WTC11 (cell line): ENCODE measurements at regions not wholly inside any gene's neighbourhood (a gene's known extent, or its start where the extent isn't known, plus 50 kb on each side); places are given as distances from the start of the nearest gene placed in this dataset.

Experiments used
- ATF1 ChIP-seq: sonication (generic); formaldehyde crosslinking; IDR thresholded peaks from 2 replicates; pipeline ENCODE4 v1.8.1; 2023; ENCODE audit warnings: mild to moderate bottlenecking, moderate library complexity, missing genetic modification reagents
- CTCF ChIP-seq: fragments of 200-600 bp; IDR thresholded peaks from 2 replicates; pipeline ENCODE4 v1.8.0; 2022; ENCODE audit warnings: antibody characterized with exemption
- E2F4 ChIP-seq: sonication (generic); formaldehyde crosslinking; IDR thresholded peaks from 2 replicates; pipeline ENCODE4 v1.8.1; 2022; ENCODE audit warnings: low read depth, mild to moderate bottlenecking, moderate library complexity, missing genetic modification reagents, borderline replicate concordance
- ELF4 ChIP-seq: sonication (generic); formaldehyde crosslinking; IDR thresholded peaks from 2 replicates; pipeline ENCODE4 v1.8.1; 2022; ENCODE audit warnings: low read depth, mild to moderate bottlenecking, moderate library complexity, missing genetic modification reagents
- ERG ChIP-seq: fragments of 250-450 bp; sonication (Bioruptor Pico); IDR thresholded peaks from 2 replicates; pipeline ENCODE4 v1.8.0; 2021; ENCODE audit warnings: mild to moderate bottlenecking
- FOXP4 ChIP-seq: sonication (generic); formaldehyde crosslinking; IDR thresholded peaks from 2 replicates; pipeline ENCODE4 v1.8.0; 2022; ENCODE audit warnings: mild to moderate bottlenecking, missing genetic modification reagents
- NR2C2 ChIP-seq: sonication (generic); formaldehyde crosslinking; IDR thresholded peaks from 2 replicates; pipeline ENCODE4 v1.8.0; 2022; ENCODE audit warnings: mild to moderate bottlenecking, missing genetic modification reagents
- OVOL2 ChIP-seq: fragments of 250-450 bp; sonication (Bioruptor Pico); IDR thresholded peaks from 2 replicates; pipeline ENCODE4 v1.9.0; 2021; ENCODE audit warnings: mild to moderate bottlenecking, borderline replicate concordance
- SP1 ChIP-seq: sonication (generic); formaldehyde crosslinking; conservative IDR thresholded peaks from 2 replicates; pipeline ENCODE4 v1.8.1; 2022; ENCODE audit warnings: missing genetic modification reagents
- TEAD4 ChIP-seq: sonication (generic); formaldehyde crosslinking; IDR thresholded peaks from 2 replicates; pipeline ENCODE4 v1.8.0; 2022; ENCODE audit warnings: mild to moderate bottlenecking, missing genetic modification reagents

- TF ChIP-seq NR2C2 (CRISPR knock-in tag) = no peak
- no peak for TF ChIP-seq ELF4 (CRISPR knock-in tag)
- TF ChIP-seq FOXP4 = no peak
- TF ChIP-seq E2F4 = no peak
- no peak for TF ChIP-seq OVOL2
- TF ChIP-seq CTCF = no peak
- TF ChIP-seq TEAD4 (CRISPR knock-in tag) = no peak
- no peak for TF ChIP-seq ERG (CRISPR knock-in tag)
- TF ChIP-seq SP1 (CRISPR knock-in tag) = no peak
- no peak for TF ChIP-seq ATF1 (CRISPR knock-in tag)
Measured at GRCh38 chr2:39537150-39537549, 100.1 kb upstream of the MAP4K3 start.
